Activated T-cell treated with anti-CD3 and anti-CD28 coated beads, Interleukin-2, amount 50 U/mL, for 24 hours (primary cell): ENCODE measurements at regions not wholly inside any gene's neighbourhood (a gene's known extent, or its start where the extent isn't known, plus 50 kb on each side); places are given as distances from the start of the nearest gene placed in this dataset.
A peak's percentile ranks its signal among the peaks of the same experiment; 100 is the strongest.
"Not testable (repeated sequence)": the region's sequence is repeated elsewhere in the genome, so short reads cannot be mapped to it uniquely, and the experiment has no call there.

Source experiments
- DNase-seq: peaks from one replicate; pipeline ENCODE4 v3.0.0-alpha.2; 2020
- H3K27ac Mint-ChIP-seq: 2 replicates; pipeline ENCODE4 v1.8.0; 2020; ENCODE audit warnings: mild to moderate bottlenecking, mixed read lengths
- H3K27me3 Mint-ChIP-seq: 2 replicates; pipeline ENCODE4 v1.8.0; 2020; ENCODE audit warnings: mixed read lengths
- H3K36me3 Mint-ChIP-seq: 2 replicates; pipeline ENCODE4 v1.8.0; 2020; ENCODE audit warnings: low read depth, mixed read lengths
- H3K4me1 Mint-ChIP-seq: 2 replicates; pipeline ENCODE4 v1.8.0; 2020; ENCODE audit warnings: low read depth, mixed read lengths
- H3K4me3 Mint-ChIP-seq: 2 replicates; pipeline ENCODE4 v1.8.0; 2020; ENCODE audit warnings: mild to moderate bottlenecking, moderate library complexity, mixed read lengths
- H3K9me3 Mint-ChIP-seq: 2 replicates; pipeline ENCODE4 v1.8.0; 2020; ENCODE audit warnings: mixed read lengths

DNA sequence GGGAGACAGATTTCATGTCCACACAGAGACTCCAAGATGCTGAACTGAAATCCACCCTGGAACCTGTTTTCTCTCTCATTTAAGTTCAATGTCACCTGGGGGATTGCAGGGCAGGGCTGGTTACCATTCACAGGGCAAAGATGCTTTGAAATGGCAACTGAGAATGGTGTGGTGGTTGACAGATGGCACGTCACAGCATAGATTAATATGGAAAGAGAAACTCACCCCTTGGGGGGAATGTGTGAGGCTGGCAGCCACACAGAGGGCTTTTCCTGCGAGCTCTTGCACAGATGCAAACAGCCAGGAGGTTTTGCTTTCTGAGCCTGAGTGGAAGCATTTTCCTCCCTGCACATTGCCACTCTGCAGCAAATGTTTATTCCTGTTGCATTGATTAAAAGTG, 167.3 kb upstream of the OSBPL11 start:
- not testable (repeated sequence) for H3K27ac Mint-ChIP-seq

DNA sequence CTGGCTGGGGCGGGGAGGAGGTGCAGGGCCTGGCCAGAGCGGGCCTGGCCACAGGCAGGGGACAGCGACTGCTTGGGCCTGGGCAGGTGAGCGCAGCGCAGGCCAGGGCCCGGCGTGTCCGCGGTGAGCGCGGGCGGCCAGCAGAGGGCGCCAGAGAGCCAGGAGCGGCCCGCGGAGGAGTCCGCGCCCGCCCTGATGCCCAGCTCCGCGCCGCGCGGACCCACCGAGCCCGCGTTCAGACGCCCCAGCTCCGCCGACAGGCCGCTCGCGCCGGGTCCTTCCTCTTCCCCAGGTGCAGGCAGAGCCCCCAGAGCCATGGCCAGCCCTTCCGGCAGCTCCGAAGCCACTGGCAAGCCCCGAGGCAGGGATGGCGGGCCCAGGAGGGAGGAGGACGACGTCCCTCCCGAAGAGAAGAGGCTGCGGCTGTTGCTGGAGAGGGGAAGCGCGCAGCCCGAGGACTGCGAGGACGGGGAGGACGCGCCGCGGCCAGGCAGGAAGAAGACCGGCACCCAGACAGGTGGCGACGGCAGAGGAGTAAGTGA, 171.1 kb upstream of the OSBPL11 start:
- peak; percentile 84 for DNase-seq
- Mint-ChIP-seq H3K27me3 (peaks cover 43% of the 10 kb centered on the region), H3K4me3 (peak overlapping the region; percentile 70)
- not testable (repeated sequence) for H3K36me3 Mint-ChIP-seq, H3K4me1 Mint-ChIP-seq, H3K9me3 Mint-ChIP-seq, H3K27ac Mint-ChIP-seq

More for the DNA sequence above, 167.3 kb upstream of the OSBPL11 start:
- H3K27me3 Mint-ChIP-seq, result peaks cover 37% of the 10 kb centered on the region
- not testable (repeated sequence) for H3K36me3 Mint-ChIP-seq, H3K4me3 Mint-ChIP-seq, H3K4me1 Mint-ChIP-seq, H3K9me3 Mint-ChIP-seq, DNase-seq

DNA sequence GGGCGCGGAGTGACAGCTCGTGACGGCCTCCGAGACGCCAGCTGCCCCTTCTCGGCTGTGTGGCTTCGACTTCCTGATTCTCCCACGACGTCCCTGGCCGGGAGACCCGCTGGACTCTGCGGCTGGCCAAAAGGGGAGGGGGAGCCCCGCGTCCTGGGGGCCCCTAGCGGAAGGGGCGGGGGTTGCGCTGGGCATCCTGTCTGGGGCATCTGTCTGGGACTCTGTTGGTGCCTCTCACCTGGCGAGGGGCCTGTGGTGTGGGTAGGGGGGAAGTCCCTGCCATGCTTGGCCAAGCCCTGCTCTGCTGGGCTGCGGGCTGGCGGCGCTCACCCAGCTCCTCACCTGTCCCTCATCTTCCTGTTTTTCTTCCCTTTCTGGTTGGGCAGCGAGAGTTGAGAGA, 171.6 kb upstream of the OSBPL11 start:
- not testable (repeated sequence) for H3K27ac Mint-ChIP-seq, H3K9me3 Mint-ChIP-seq, H3K36me3 Mint-ChIP-seq, H3K4me1 Mint-ChIP-seq
- Mint-ChIP-seq H3K27me3 (peaks cover 43% of the 10 kb centered on the region), H3K4me3 (peak overlapping the region; percentile 67)
- DNase-seq, result peak; percentile 45

DNA sequence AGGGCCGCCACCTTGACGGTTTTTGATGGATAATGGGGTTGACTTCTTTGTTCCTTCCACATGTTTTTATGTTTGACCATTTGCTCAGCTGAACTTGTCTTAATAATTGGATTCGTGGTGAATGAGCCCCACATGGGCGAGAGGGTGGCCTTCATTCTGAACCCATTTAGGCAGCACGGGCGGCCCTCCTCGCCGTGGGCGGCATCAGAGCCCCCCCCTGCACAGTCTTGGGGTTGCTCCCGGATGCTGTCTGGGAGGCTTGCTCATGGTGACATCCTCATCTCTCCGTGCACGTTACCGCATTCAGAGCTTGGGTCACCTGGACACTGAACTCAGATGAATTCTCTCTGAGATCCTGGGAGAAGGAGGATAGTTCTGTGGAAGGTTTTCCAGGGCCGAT, 172.3 kb upstream of the OSBPL11 start:
- H3K27ac Mint-ChIP-seq, result no peak overlapping the region
- no peaks in the 10 kb centered on the region for H3K36me3 Mint-ChIP-seq
- peaks cover 8% of the 10 kb centered on the region for H3K4me1 Mint-ChIP-seq
- no peak for DNase-seq
- peaks cover 36% of the 10 kb centered on the region for H3K27me3 Mint-ChIP-seq
- no peaks in the 10 kb centered on the region for H3K9me3 Mint-ChIP-seq
- H3K4me3 Mint-ChIP-seq, result no peak overlapping the region

DNA sequence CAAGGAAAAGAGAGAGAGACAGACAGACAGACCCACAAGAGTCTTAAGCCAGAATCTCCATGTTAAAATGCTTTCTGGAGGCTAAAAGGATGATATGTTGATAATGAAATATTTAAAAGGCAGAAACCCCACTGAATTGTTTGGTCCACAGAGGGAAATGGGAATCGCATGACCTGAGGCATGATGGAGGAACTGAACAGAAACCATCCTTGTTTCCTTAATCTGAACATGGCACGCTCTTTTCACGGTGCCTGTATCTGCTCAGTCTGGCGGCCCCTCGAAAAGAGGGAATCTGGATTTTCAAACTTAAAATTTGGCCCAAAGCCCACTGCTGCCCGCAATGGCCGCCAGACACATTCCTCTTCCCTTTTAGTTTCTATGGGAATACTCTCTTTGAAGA, 173.5 kb upstream of the OSBPL11 start:
- not testable (repeated sequence) for H3K4me1 Mint-ChIP-seq, H3K4me3 Mint-ChIP-seq, H3K9me3 Mint-ChIP-seq, H3K27ac Mint-ChIP-seq, DNase-seq, H3K36me3 Mint-ChIP-seq
- peaks cover 33% of the 10 kb centered on the region for H3K27me3 Mint-ChIP-seq

DNA sequence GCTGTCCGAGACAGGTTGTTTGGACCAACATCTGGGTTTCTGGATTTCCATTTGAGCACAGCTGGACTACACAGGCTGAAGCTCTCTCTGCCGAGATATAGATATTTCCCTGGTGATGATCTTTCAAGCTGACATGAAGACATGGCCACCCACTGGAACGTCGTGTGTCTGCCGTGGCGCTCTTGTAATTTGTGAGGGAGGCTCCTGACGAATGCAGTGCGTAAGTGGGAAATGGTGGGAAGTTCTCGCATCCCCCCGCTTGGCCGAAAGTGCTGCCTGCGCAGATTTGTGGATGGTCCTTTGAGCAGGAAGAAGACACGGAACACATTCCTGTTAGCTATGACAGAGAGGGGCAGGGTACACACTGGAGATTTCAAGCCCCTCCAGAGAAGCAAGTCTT, 176.2 kb upstream of the OSBPL11 start:
- not testable (repeated sequence) for H3K4me3 Mint-ChIP-seq, H3K27ac Mint-ChIP-seq, H3K36me3 Mint-ChIP-seq, H3K4me1 Mint-ChIP-seq, DNase-seq, H3K9me3 Mint-ChIP-seq
- peaks cover 14% of the 10 kb centered on the region for H3K27me3 Mint-ChIP-seq

DNA sequence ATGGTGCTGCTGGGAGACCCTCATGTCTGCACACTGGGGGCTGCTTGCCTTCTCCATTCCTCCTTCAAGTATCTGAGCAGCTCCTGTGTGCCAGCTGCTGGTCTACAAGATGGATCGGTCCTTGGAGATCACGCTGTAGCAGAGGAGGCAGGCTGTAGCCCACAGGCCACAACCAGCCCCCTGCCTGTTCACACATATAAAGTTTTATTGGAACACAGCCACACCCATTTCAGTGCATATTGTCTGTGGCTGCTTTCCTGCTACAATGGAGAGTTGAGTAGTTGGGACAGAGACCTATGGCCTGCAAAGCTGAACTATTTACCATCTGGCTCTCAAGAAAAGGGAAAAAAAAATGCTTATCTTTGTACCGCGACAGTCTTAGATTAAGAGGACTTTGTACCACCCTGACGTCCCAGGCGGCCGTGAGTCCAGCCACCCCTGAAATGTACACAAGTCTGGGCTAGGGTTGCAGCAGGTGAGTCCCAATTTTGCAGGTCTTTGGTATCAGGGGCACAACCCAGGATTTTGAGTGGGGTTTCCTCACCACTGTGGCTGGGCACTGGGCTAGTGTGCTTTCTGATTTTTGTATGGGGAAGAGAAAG, 179.2 kb upstream of the OSBPL11 start:
- H3K36me3 Mint-ChIP-seq, H3K27me3 Mint-ChIP-seq, H3K9me3 Mint-ChIP-seq, H3K4me1 Mint-ChIP-seq, DNase-seq, H3K27ac Mint-ChIP-seq, H3K4me3 Mint-ChIP-seq: not testable (repeated sequence)

DNA sequence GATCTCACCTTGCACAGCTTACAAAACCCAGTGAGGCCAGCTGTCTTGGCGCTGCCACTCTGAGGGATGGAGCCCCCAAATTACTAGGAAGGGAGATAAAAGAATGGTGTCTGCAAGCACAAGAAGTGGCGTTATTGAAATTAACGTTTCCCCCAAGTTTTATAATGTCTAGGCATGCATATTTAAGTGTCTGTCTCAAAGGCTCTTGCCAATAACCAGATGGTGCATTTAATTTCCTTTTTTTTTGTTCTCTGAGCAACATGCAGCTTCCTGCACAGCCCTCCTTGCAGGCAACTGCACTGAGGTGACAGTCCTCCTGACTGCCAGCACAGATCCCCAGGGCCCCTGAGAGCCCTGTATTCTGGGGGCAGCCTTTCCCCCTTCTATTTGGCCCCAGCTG, 179.8 kb upstream of the OSBPL11 start:
- H3K27ac Mint-ChIP-seq, H3K4me3 Mint-ChIP-seq, H3K27me3 Mint-ChIP-seq, H3K4me1 Mint-ChIP-seq, H3K36me3 Mint-ChIP-seq, H3K9me3 Mint-ChIP-seq, DNase-seq: not testable (repeated sequence)

DNA sequence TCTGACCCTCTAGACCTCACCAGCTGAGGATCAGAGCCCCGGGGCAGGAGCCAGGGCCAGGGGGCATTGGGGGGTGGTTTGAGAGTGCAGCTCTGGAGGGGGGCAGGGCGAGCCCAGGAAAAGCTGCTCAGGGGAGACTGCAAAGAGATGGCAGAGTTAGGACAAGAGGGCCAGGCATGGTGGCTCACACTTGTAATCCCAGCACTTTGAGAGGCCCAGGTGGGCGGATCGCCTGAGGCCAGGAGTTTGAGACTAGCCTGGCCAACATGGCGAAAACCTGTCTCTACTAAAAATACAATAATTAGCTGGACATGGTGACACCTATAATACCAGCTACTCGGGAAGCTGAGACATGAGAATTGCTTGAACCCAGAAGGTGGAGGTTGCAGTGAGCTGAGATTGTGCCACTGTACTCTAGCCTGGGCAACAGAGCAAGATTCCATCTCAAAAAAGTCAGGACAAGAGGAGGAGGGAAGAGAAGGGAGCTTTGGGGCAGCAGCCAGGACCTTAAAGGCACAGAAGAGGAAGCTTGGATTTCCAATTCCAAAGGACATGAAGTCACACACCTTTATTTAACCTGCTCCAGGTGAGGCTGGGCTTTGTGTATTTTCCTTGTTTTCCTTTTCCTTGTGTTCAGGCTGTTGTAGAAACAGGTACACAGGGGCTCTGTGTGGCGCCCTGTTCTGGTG, 180.5 kb upstream of the OSBPL11 start:
- H3K4me3 Mint-ChIP-seq, H3K4me1 Mint-ChIP-seq, DNase-seq, H3K36me3 Mint-ChIP-seq, H3K27me3 Mint-ChIP-seq, H3K9me3 Mint-ChIP-seq, H3K27ac Mint-ChIP-seq: not testable (repeated sequence)

DNA sequence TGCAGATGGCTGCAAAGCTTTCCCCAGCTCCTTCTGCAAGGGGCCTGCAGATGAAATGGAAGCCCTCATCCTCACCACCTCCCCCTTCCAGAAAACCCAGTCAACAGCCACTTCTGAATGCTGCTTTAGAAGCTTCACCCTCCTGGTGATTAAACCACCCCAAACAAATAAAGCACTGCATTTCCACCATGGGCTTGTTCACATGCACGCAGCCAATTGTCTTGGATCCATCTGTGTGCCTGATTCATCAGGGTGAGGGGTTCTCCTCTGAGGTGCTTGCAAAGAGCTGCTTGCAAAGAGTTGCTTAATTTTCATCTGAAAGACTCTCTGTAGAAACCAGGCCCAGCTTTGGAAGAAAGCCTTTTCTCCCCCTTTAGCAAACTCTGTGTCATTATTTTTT, 184.0 kb upstream of the OSBPL11 start:
- H3K4me3 Mint-ChIP-seq, H3K9me3 Mint-ChIP-seq, H3K27ac Mint-ChIP-seq, H3K4me1 Mint-ChIP-seq, DNase-seq, H3K36me3 Mint-ChIP-seq: not testable (repeated sequence)
- peaks cover 23% of the 10 kb centered on the region for H3K27me3 Mint-ChIP-seq

DNA sequence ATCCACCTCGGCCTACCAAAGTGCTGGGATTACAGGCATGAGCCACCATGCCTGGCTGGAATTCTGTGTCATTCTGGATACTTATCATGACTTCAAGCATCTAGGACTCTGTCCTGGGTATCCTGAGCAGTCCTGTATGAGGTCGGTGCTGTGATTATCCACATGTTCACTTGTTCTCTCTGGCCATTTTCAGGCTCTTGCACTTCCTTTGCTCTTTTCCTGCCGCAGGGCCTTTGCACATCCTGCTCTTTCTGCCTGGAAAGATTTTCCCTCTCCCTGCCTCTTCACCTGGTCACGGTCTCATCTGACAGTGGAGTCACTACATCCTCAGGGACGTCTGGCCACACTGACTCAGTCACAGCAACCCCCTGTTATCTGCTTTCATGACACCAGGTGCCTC, 184.6 kb upstream of the OSBPL11 start:
- DNase-seq, H3K36me3 Mint-ChIP-seq, H3K4me1 Mint-ChIP-seq, H3K9me3 Mint-ChIP-seq, H3K27ac Mint-ChIP-seq, H3K4me3 Mint-ChIP-seq: not testable (repeated sequence)
- H3K27me3 Mint-ChIP-seq, result peaks cover 27% of the 10 kb centered on the region

DNA sequence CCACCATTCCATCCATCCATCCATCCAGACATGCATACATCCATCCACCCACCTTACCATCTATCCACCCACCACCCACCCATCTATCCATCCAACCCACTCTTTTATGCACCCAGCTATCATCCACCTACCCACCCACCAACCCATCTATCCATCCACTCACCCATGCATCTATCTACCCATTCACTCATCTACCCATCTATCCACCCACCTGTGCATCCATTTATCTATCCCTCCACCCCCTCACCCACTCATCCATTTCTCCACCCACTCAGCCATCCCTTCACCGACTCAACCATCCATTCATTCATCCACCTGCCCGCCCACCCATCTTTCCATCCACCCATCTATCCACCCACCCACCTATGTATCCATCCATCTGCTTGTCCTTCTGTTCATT, 186.4 kb upstream of the OSBPL11 start:
- H3K36me3 Mint-ChIP-seq, H3K27ac Mint-ChIP-seq, DNase-seq, H3K4me3 Mint-ChIP-seq, H3K4me1 Mint-ChIP-seq, H3K9me3 Mint-ChIP-seq: not testable (repeated sequence)
- peaks cover 35% of the 10 kb centered on the region for H3K27me3 Mint-ChIP-seq

DNA sequence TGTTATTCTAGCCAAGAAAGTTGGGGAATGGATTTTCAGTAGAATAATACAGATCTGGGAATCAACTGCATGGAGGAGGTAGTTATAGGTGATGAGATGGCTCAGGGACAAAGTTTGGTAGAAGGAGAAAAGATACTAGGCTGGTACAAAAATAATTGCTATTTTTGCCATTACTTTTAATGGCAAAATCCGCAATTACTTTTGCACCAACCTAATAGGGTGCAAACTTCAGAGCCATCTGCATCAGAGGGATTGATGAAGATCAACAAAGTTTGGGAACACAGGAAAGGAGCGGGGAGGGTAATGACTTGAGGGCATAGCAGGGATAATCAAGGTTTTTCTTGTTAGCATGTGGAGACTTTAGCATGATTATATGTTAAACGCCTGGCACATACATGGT, 178.7 kb upstream of the ROPN1B start:
- H3K27ac Mint-ChIP-seq, H3K36me3 Mint-ChIP-seq, H3K4me3 Mint-ChIP-seq, H3K9me3 Mint-ChIP-seq, DNase-seq, H3K4me1 Mint-ChIP-seq: not testable (repeated sequence)
- peaks cover 49% of the 10 kb centered on the region for H3K27me3 Mint-ChIP-seq

DNA sequence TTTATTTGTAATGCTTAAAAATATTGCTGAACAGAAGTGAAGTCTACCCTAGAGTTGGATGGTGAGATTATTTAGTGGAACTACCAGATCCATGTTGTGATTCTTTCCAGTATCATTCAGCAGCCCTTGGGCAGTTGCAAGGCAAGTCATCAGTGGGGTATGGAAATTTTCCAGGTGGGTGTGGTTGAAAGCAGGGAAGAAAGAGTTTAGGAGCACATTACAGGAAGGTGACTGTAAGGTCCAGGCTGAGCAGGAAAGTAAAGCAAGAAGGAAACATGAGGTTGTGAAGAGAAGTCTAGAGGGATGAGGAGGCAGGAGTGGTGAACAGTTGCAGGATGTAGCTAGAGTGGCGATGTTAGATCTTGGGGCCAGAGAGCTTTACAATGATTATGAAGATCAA, 178.0 kb upstream of the ROPN1B start:
- H3K27me3 Mint-ChIP-seq, result peaks cover 45% of the 10 kb centered on the region
- not testable (repeated sequence) for H3K36me3 Mint-ChIP-seq

DNA sequence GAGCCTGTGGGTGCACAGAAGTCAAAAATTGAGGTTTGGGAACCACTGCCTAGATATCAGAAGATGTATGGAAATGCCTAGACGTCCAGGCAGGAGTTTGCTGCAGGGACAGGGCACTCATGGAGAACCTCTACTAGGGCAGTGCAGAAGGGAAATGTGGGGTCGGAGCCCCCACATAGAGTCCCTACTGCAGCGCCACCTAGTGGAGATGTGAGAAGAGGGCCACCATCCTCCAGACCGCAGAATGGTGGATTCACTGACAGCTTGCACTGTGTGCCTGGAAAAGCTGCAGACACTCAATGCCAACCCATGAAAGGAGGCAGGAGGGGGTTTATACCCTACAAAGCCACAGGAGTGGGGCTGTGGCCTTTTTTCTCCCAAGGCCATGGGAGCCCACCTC, 159.0 kb upstream of the ROPN1B start:
- H3K27ac Mint-ChIP-seq, DNase-seq, H3K27me3 Mint-ChIP-seq, H3K4me1 Mint-ChIP-seq, H3K4me3 Mint-ChIP-seq, H3K36me3 Mint-ChIP-seq: not testable (repeated sequence)
- peaks cover 48% of the 10 kb centered on the region for H3K9me3 Mint-ChIP-seq

More for the DNA sequence above, 178.0 kb upstream of the ROPN1B start:
- not testable (repeated sequence) for H3K9me3 Mint-ChIP-seq, DNase-seq, H3K4me3 Mint-ChIP-seq, H3K4me1 Mint-ChIP-seq, H3K27ac Mint-ChIP-seq
